Keratinocyte (primary cell): ENCODE measurements at regions not wholly inside any gene's neighbourhood (a gene's known extent, or its start where the extent isn't known, plus 50 kb on each side); places are given as distances from the start of the nearest gene placed in this dataset.

Experiments
- DNase-seq: peaks from one replicate; pipeline ENCODE4 v3.0.0-alpha.2; 2011; ENCODE audit warnings: low read depth, missing footprints, low spot score
- FAIRE-seq: peaks from 2 replicates; lab custom pipeline; 2011; peaks lifted over from hg19 to GRCh38; lab: Jason Lieb, UNC
- H2AFZ ChIP-seq: 2 replicates; pipeline ENCODE4 v1.6.0; 2012; ENCODE audit warnings: low read length, control low read depth, inconsistent platforms; ENCODE audit not compliant: control insufficient read depth
- H3K27ac ChIP-seq: 2 replicates; pipeline ENCODE4 v1.5.1; 2011; ENCODE audit warnings: low read length; ENCODE audit not compliant: control insufficient read depth, insufficient read depth
- H3K27me3 ChIP-seq: 3 replicates; pipeline ENCODE4 v1.6.0; 2011; ENCODE audit warnings: low read length; ENCODE audit not compliant: control insufficient read depth, insufficient read depth; ENCODE audit errors: extremely low read depth
- H3K36me3 ChIP-seq, 2 experiments: 2 replicates in 1 of 2; 3 replicates in 1 of 2; pipeline ENCODE4 v1.5.1; 2011; ENCODE audit warnings: low read length in 2 of 2, mild to moderate bottlenecking in 1 of 2; ENCODE audit not compliant: control insufficient read depth in 2 of 2, insufficient read depth in 2 of 2; ENCODE audit errors: extremely low read depth in 1 of 2
- H3K4me1 ChIP-seq: 3 replicates; pipeline ENCODE4 v1.5.1; 2011; ENCODE audit warnings: low read length; ENCODE audit not compliant: control insufficient read depth, insufficient read depth; ENCODE audit errors: extremely low read depth
- H3K4me2 ChIP-seq: 3 replicates; pipeline ENCODE4 v1.6.0; 2011; ENCODE audit warnings: low read depth, low read length; ENCODE audit not compliant: control insufficient read depth, insufficient read depth; ENCODE audit errors: extremely low read depth
- H3K4me3 ChIP-seq, 3 experiments: fragments of 200-600 bp in 1 of 3; sonication (generic) in 1 of 3; 2 replicates in 2 of 3; 3 replicates in 1 of 3; pipeline ENCODE4 v1.5.1; 2011 to 2016; ENCODE audit warnings: low read length in 3 of 3, mild to moderate bottlenecking in 3 of 3, control low read depth in 2 of 3, inconsistent platforms in 1 of 3, low read depth in 1 of 3, mixed read lengths in 1 of 3, mixed run types in 1 of 3, moderate library complexity in 1 of 3; ENCODE audit not compliant: control insufficient read depth in 2 of 3, insufficient read depth in 2 of 3; ENCODE audit errors: extremely low read depth in 1 of 3
- H3K79me2 ChIP-seq: 2 replicates; pipeline ENCODE4 v1.6.0; 2012; ENCODE audit warnings: low read length; ENCODE audit not compliant: control insufficient read depth, insufficient read depth
- H3K9ac ChIP-seq: 3 replicates; pipeline ENCODE4 v1.6.0; 2011; ENCODE audit warnings: low read length; ENCODE audit not compliant: control insufficient read depth, insufficient read depth; ENCODE audit errors: extremely low read depth
- H3K9me1 ChIP-seq: 3 replicates; pipeline ENCODE4 v1.6.0; 2011; ENCODE audit warnings: low read length; ENCODE audit not compliant: control insufficient read depth, insufficient read depth; ENCODE audit errors: extremely low read depth
- H3K9me3 ChIP-seq: 2 replicates; pipeline ENCODE4 v1.5.1; 2012; ENCODE audit warnings: low read depth, low read length; ENCODE audit not compliant: control insufficient read depth
- H4K20me1 ChIP-seq: 3 replicates; pipeline ENCODE4 v1.6.0; 2011; ENCODE audit warnings: low read length; ENCODE audit not compliant: control insufficient read depth, insufficient read depth; ENCODE audit errors: extremely low read depth
- CTCF ChIP-seq, 3 experiments: IDR thresholded peaks in 1 of 3; conservative IDR thresholded peaks in 1 of 3; optimal IDR thresholded peaks in 1 of 3; 2 replicates in 2 of 3; 3 replicates in 1 of 3; pipeline versions ENCODE3 to v1.5.1; 2011; ENCODE audit warnings: low read length in 3 of 3, mild to moderate bottlenecking in 3 of 3, moderate library complexity in 2 of 3, control low read depth in 1 of 3, inconsistent platforms in 1 of 3; ENCODE audit not compliant: insufficient read depth in 2 of 3; ENCODE audit errors: extremely low read depth in 1 of 3
- EZH2 ChIP-seq: IDR thresholded peaks from one replicate; pipeline ENCODE4 v1.6.1; 2012; ENCODE audit warnings: inconsistent platforms, mild to moderate bottlenecking, low read length, moderate library complexity
- dilution Hi-C: fragments of 300-500 bp; cut with MboI; formaldehyde crosslinking; loops from one replicate; pipeline ENCODE4 v1.7.0; 2020; ENCODE audit warnings: low sequenced_read_pairs; ENCODE audit not compliant: extremely low pct_ligation_motif_present

- Histone ChIP-seq H4K20me1 (no peaks in the 10 kb centered on the region), H3K27ac (no peak overlapping the region), H2AFZ (no peak overlapping the region), H3K4me2 (no peak overlapping the region), H3K4me3 (no peak overlapping the region), H3K4me1 (no peaks in the 10 kb centered on the region), H3K27me3 (no peaks in the 10 kb centered on the region), H3K9me3 (peaks cover 2% of the 10 kb centered on the region), H3K9ac (no peak overlapping the region), H3K36me3 (no peaks in the 10 kb centered on the region), H3K79me2 (no peaks in the 10 kb centered on the region), H3K9me1 (no peaks in the 10 kb centered on the region)
- FAIRE-seq = no peak
- DNase-seq = no peak
- TF ChIP-seq CTCF (optimal IDR thresholded peaks at IDR 0.05 in 1 of 3, IDR thresholded peaks at IDR 0.05 in 1 of 3, conservative IDR thresholded peaks at IDR 0.05 in 1 of 3; ENCODE audit: extremely low read depth in 1 of 3, insufficient read depth in 2 of 3, low read length in 3 of 3) (no peak), EZH2 (no peak)
- dilution Hi-C loops = no loop called here
These were observed 202.8 kb downstream of the URI1 start for GRCh38 chr19:30144802-30145201.

DNA sequence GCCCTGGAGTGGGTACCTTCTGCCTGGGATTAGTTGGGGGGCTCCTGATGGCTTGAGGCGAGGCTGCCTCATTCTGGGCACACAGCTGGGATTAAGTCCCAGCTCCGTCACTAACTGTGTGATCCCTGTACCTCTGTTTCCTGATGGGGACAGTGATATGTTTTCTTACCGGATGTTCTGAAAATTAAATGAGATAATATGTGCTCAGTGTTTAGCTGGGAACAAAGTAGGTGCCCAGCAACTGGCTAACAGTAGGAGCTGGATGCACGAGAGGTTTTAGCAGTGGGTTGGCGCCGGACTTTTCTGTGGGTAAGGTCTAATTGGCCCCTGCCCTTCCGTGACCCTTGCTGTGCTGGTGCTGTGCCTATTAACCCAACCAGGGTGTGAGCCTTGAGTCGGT lies 203.4 kb downstream of the URI1 start:
- dilution Hi-C loops = no loop called here
- H2AFZ ChIP-seq = no peak overlapping the region
- no peak overlapping the region for H3K9ac ChIP-seq
- peaks cover 2% of the 10 kb centered on the region for H3K9me3 ChIP-seq
- no peaks in the 10 kb centered on the region for H3K4me1 ChIP-seq
- no peaks in the 10 kb centered on the region for H3K27me3 ChIP-seq
- no peak for TF ChIP-seq CTCF (optimal IDR thresholded peaks at IDR 0.05 in 1 of 3, IDR thresholded peaks at IDR 0.05 in 1 of 3, conservative IDR thresholded peaks at IDR 0.05 in 1 of 3; ENCODE audit: extremely low read depth in 1 of 3, insufficient read depth in 2 of 3, low read length in 3 of 3)
- no peak for TF ChIP-seq EZH2
- H3K4me2 ChIP-seq = no peak overlapping the region
- FAIRE-seq = no peak
- no peak overlapping the region for H3K4me3 ChIP-seq
- no peaks in the 10 kb centered on the region for H3K36me3 ChIP-seq
- H3K9me1 ChIP-seq = no peaks in the 10 kb centered on the region
- H4K20me1 ChIP-seq = no peaks in the 10 kb centered on the region
- no peak for DNase-seq
- H3K79me2 ChIP-seq = no peaks in the 10 kb centered on the region
- no peak overlapping the region for H3K27ac ChIP-seq
